Neural progenitor cell (in vitro differentiated cells): ENCODE measurements at regions not wholly inside any gene's neighbourhood (a gene's known extent, or its start where the extent isn't known, plus 50 kb on each side); places are given as distances from the start of the nearest gene placed in this dataset.
A peak's percentile ranks its signal among the peaks of the same experiment; 100 is the strongest.

Experiments
- DNase-seq: peaks from one replicate; pipeline ENCODE4 v3.0.0-alpha.2; 2016; ENCODE audit warnings: low spot score
- H2AFZ ChIP-seq: fragments of 200-600 bp; sonication (generic); replicated peaks from 2 replicates; pipeline ENCODE4 v1.6.1; 2016; ENCODE audit warnings: antibody characterized with exemption
- H3F3A ChIP-seq: fragments of 200-600 bp; sonication (generic); 2 replicates; pipeline ENCODE4 v1.6.1; 2016; ENCODE audit warnings: antibody characterized with exemption, low read depth
- H3K27ac ChIP-seq: fragments of 200-600 bp; sonication (generic); 2 replicates; pipeline ENCODE4 v1.5.1; 2016; ENCODE audit warnings: mild to moderate bottlenecking
- H3K27me3 ChIP-seq: fragments of 200-600 bp; sonication (generic); 2 replicates; pipeline ENCODE4 v1.6.1; 2016; ENCODE audit warnings: mild to moderate bottlenecking, moderate library complexity
- H3K36me3 ChIP-seq: fragments of 200-600 bp; sonication (generic); 2 replicates; pipeline ENCODE4 v1.5.1; 2016
- H3K4me1 ChIP-seq: fragments of 200-600 bp; sonication (generic); 2 replicates; pipeline ENCODE4 v1.6.1; 2016; ENCODE audit warnings: mixed run types
- H3K4me2 ChIP-seq: fragments of 200-600 bp; sonication (generic); 2 replicates; pipeline ENCODE4 v1.6.1; 2016
- H3K4me3 ChIP-seq: fragments of 200-600 bp; sonication (generic); 2 replicates; pipeline ENCODE4 v1.5.1; 2016
- H3K79me2 ChIP-seq: fragments of 200-600 bp; sonication (generic); 2 replicates; pipeline ENCODE4 v1.6.1; 2016; ENCODE audit warnings: low read depth
- H3K9ac ChIP-seq: fragments of 200-600 bp; sonication (generic); 2 replicates; pipeline ENCODE4 v1.6.1; 2016
- H3K9me3 ChIP-seq: fragments of 200-600 bp; sonication (generic); 2 replicates; pipeline ENCODE4 v1.5.1; 2016; ENCODE audit warnings: low read depth
- H4K20me1 ChIP-seq: fragments of 200-600 bp; sonication (generic); 2 replicates; pipeline ENCODE4 v1.6.1; 2016; ENCODE audit warnings: low read depth
- H3K27ac Mint-ChIP-seq: 3 replicates; pipeline ENCODE4 v1.8.0; 2021; ENCODE audit warnings: mixed read lengths
- H3K27me3 Mint-ChIP-seq: 2 replicates; pipeline ENCODE4 v1.8.0; 2022; ENCODE audit warnings: low read depth, mild to moderate bottlenecking, inconsistent platforms, moderate library complexity, mixed read lengths; ENCODE audit not compliant: insufficient read depth
- H3K36me3 Mint-ChIP-seq: 3 replicates; pipeline ENCODE4 v1.8.0; 2021; ENCODE audit warnings: mixed read lengths
- H3K4me1 Mint-ChIP-seq: 3 replicates; pipeline ENCODE4 v1.8.0; 2021; ENCODE audit warnings: mixed read lengths
- H3K4me3 Mint-ChIP-seq: 3 replicates; pipeline ENCODE4 v1.8.0; 2021; ENCODE audit warnings: mild to moderate bottlenecking, moderate library complexity, mixed read lengths
- H3K9me3 Mint-ChIP-seq: 3 replicates; pipeline ENCODE4 v1.8.0; 2020; ENCODE audit warnings: mixed read lengths
- EZH2 ChIP-seq: fragments of 200-600 bp; sonication (generic); IDR thresholded peaks from 2 replicates; pipeline ENCODE4 v1.6.1; 2017; ENCODE audit warnings: antibody characterized with exemption, mild to moderate bottlenecking, moderate library complexity
- EZH2phosphoT487 ChIP-seq: fragments of 200-600 bp; sonication (generic); IDR thresholded peaks from 2 replicates; pipeline ENCODE4 v1.6.1; 2017; ENCODE audit warnings: antibody characterized with exemption
- TF ChIP-seq, protein P1 (sequence below): fragments of 200-600 bp; sonication (generic); IDR thresholded peaks from 2 replicates; pipeline ENCODE4 v1.5.1; 2017; ENCODE audit warnings: antibody characterized with exemption, mild to moderate bottlenecking

DNA sequence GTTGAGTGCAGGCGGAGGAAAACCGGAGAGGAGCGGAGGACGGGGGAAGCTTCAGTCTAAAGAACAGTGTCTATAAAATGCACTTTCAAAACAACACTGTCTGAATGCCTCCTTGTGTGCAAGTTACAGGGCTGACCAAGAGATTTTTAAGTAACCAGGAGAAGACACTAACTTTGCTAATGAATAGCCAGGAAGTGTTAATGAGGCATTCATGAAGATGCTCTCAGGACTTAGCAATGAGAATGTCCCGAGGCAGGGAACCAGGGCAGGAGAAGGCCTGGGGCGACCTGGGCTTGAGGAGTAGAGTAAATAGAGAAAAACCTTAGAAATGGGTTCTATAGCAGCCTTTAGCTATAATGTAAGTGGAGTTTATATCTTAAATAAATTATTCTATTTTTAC lies 312.1 kb downstream of the SKIDA1 start:
- Histone ChIP-seq H3K4me1 (no peaks in the 10 kb centered on the region), H3K9me3 (no peaks in the 10 kb centered on the region), H3K27ac (peak overlapping the region; percentile 17), H3K4me2 (no peak overlapping the region), H3F3A (peaks cover 6% of the 10 kb centered on the region), H3K9ac (no peak overlapping the region), H4K20me1 (no peaks in the 10 kb centered on the region), H3K27me3 (no peaks in the 10 kb centered on the region), H3K79me2 (peaks cover 6% of the 10 kb centered on the region), H3K4me3 (no peak overlapping the region), H3K36me3 (no peaks in the 10 kb centered on the region), H2AFZ (no peak overlapping the region)
- no peak overlapping the region for H3K4me3 Mint-ChIP-seq
- TF ChIP-seq EZH2, result no peak
- TF ChIP-seq EZH2phosphoT487, result no peak
- TF ChIP-seq, protein P1, sequence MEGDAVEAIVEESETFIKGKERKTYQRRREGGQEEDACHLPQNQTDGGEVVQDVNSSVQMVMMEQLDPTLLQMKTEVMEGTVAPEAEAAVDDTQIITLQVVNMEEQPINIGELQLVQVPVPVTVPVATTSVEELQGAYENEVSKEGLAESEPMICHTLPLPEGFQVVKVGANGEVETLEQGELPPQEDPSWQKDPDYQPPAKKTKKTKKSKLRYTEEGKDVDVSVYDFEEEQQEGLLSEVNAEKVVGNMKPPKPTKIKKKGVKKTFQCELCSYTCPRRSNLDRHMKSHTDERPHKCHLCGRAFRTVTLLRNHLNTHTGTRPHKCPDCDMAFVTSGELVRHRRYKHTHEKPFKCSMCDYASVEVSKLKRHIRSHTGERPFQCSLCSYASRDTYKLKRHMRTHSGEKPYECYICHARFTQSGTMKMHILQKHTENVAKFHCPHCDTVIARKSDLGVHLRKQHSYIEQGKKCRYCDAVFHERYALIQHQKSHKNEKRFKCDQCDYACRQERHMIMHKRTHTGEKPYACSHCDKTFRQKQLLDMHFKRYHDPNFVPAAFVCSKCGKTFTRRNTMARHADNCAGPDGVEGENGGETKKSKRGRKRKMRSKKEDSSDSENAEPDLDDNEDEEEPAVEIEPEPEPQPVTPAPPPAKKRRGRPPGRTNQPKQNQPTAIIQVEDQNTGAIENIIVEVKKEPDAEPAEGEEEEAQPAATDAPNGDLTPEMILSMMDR, result no peak
- H3K4me1 Mint-ChIP-seq, result peaks cover 3% of the 10 kb centered on the region
- H3K27ac Mint-ChIP-seq, result no peak overlapping the region
- H3K9me3 Mint-ChIP-seq, result peaks cover 8% of the 10 kb centered on the region
- H3K36me3 Mint-ChIP-seq, result peaks cover 8% of the 10 kb centered on the region
- DNase-seq, result no peak
- no peaks in the 10 kb centered on the region for H3K27me3 Mint-ChIP-seq

DNA sequence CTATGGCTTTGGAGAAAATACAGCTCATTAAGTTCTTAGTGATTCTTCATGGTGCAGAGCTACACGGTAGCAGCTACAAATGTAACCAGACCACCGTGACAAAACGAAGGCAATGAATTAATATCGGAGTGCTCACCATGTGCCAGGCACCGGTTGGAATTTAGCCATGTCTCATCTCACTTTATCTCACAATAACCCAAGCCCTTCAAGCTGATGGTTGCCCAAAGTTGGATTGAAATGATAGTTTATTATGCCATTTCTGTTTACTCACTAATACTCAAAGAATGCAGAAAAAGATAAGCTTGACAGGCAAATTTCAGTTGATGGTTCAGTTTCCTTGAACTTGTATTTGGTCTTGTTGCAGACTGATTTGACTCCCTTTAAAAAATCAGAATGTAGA lies 312.6 kb downstream of the SKIDA1 start:
- H3K27ac ChIP-seq, result no peak overlapping the region
- no peak overlapping the region for H3K4me3 ChIP-seq
- Mint-ChIP-seq H3K9me3 (peaks cover 13% of the 10 kb centered on the region), H3K36me3 (peaks cover 10% of the 10 kb centered on the region), H3K4me1 (peaks cover 3% of the 10 kb centered on the region), H3K4me3 (no peak overlapping the region), H3K27me3 (no peaks in the 10 kb centered on the region), H3K27ac (no peak overlapping the region)
- H3F3A ChIP-seq, result peaks cover 6% of the 10 kb centered on the region
- no peak overlapping the region for H3K9ac ChIP-seq
- no peak overlapping the region for H2AFZ ChIP-seq
- TF ChIP-seq, protein P1, result no peak
- TF ChIP-seq EZH2phosphoT487 (no peak), EZH2 (no peak)
- no peak for DNase-seq
- H3K27me3 ChIP-seq, result no peaks in the 10 kb centered on the region
- no peaks in the 10 kb centered on the region for H3K36me3 ChIP-seq
- H3K9me3 ChIP-seq, result no peaks in the 10 kb centered on the region
- peaks cover 6% of the 10 kb centered on the region for H3K79me2 ChIP-seq
- H3K4me2 ChIP-seq, result no peak overlapping the region
- H4K20me1 ChIP-seq, result no peaks in the 10 kb centered on the region
- H3K4me1 ChIP-seq, result no peaks in the 10 kb centered on the region

DNA sequence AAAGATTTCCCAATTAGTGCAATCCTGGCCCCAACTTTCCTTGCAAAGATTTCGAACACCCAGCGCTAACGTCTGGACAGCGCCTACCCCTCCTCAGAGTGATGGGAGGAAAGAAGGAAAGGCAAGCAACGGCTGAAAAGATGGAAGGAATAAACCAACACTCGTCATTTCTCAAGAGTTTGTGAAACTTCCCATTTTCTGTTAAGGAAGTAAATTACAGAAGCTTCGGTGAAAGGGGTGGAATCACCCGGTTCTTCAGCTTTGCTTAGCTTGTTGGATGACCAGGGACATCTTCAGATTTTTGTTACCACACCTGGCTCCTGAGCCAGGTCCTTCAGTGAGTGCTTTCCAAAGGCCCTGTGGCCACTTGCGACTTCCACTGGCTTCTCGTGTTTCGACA lies 313.1 kb downstream of the SKIDA1 start:
- Histone ChIP-seq H3K9me3 (no peaks in the 10 kb centered on the region), H2AFZ (no peak overlapping the region), H3F3A (peaks cover 6% of the 10 kb centered on the region), H3K4me2 (no peak overlapping the region), H4K20me1 (no peaks in the 10 kb centered on the region), H3K4me1 (no peaks in the 10 kb centered on the region), H3K4me3 (no peak overlapping the region), H3K9ac (no peak overlapping the region), H3K79me2 (peaks cover 6% of the 10 kb centered on the region), H3K27me3 (no peaks in the 10 kb centered on the region), H3K27ac (no peak overlapping the region), H3K36me3 (no peaks in the 10 kb centered on the region)
- Mint-ChIP-seq H3K9me3 (peaks cover 12% of the 10 kb centered on the region), H3K27ac (no peak overlapping the region), H3K27me3 (no peaks in the 10 kb centered on the region), H3K4me3 (no peak overlapping the region), H3K4me1 (peaks cover 3% of the 10 kb centered on the region), H3K36me3 (peaks cover 13% of the 10 kb centered on the region)
- DNase-seq, result no peak
- TF ChIP-seq, protein P1, result no peak
- TF ChIP-seq EZH2phosphoT487 (no peak), EZH2 (no peak)
